IMR-90 (cell line): ENCODE measurements at regions not wholly inside any gene's neighbourhood (a gene's known extent, or its start where the extent isn't known, plus 50 kb on each side); places are given as distances from the start of the nearest gene placed in this dataset.

Experiments
- ATAC-seq: fragments of 200-7000 bp; cut with Tn5 transposase; 2 replicates; pipeline ENCODE4 v1.9.1; 2020; ENCODE audit warnings: low read depth, mild to moderate bottlenecking, moderate library complexity
- BruUV-seq: library from RNA; stranded (reverse); fragments of 400-500 nt; replicated peaks from 2 replicates; lab custom pipeline; 2021; lab: Mats Ljungman, UMichigan
- CTCF ChIA-PET: fragments of 300-600 bp; formaldehyde crosslinking; extraction: SDS; loops from one replicate; lab custom pipeline; 2021; ENCODE audit warnings: antibody characterized with exemption; lab: Yijun Ruan, JAX
- POLR2A ChIA-PET: fragments of 300-600 bp; sonication (Branson Sonifier 250); formaldehyde crosslinking; loops from one replicate; lab custom pipeline; 2022; ENCODE audit warnings: antibody characterized with exemption; ENCODE audit not compliant: unreplicated experiment; lab: Charles Lee
- DNase-seq: peaks from one replicate; pipeline ENCODE4 v3.0.0; 2013
- H2AFZ ChIP-seq: replicated peaks from 2 replicates; pipeline ENCODE3; 2013; ENCODE audit warnings: low read length, mild to moderate bottlenecking; ENCODE audit not compliant: poor library complexity
- H2AK5ac ChIP-seq: 2 replicates; pipeline ENCODE4 v1.6.1; 2013; ENCODE audit warnings: low read depth, low read length, inconsistent platforms
- H2AK9ac ChIP-seq: replicated peaks from 2 replicates; pipeline ENCODE3; 2013; ENCODE audit warnings: mild to moderate bottlenecking, low read depth, low read length, moderate library complexity; ENCODE audit not compliant: poor library complexity
- H2BK120ac ChIP-seq: 2 replicates; pipeline ENCODE4 v1.6.1; 2013; ENCODE audit warnings: low read depth, low read length, inconsistent platforms
- H2BK15ac ChIP-seq: 3 replicates; pipeline ENCODE4 v1.6.1; 2013; ENCODE audit warnings: low read depth, low read length, inconsistent platforms
- H2BK20ac ChIP-seq: 2 replicates; pipeline ENCODE4 v1.6.1; 2013; ENCODE audit warnings: low read depth, mild to moderate bottlenecking, inconsistent platforms, low read length, moderate library complexity
- H2BK5ac ChIP-seq: 2 replicates; pipeline ENCODE4 v1.6.1; 2013; ENCODE audit warnings: mild to moderate bottlenecking, low read depth, low read length, inconsistent platforms; ENCODE audit not compliant: poor library complexity, severe bottlenecking
- H3K14ac ChIP-seq: replicated peaks from 2 replicates; pipeline ENCODE4 v1.6.1; 2013; ENCODE audit warnings: low read depth, low read length, inconsistent platforms
- H3K18ac ChIP-seq: 2 replicates; pipeline ENCODE4 v1.6.1; 2013; ENCODE audit warnings: low read depth, low read length, control low read depth
- H3K23ac ChIP-seq: 2 replicates; pipeline ENCODE4 v1.6.1; 2013; ENCODE audit warnings: low read depth, low read length, inconsistent platforms
- H3K27ac ChIP-seq: 2 replicates; pipeline ENCODE4 v1.5.1; 2013; ENCODE audit warnings: mild to moderate bottlenecking, control low read depth, low read length; ENCODE audit not compliant: insufficient read depth
- H3K27me3 ChIP-seq: 2 replicates; pipeline ENCODE4 v1.6.1; 2013; ENCODE audit warnings: low read length; ENCODE audit not compliant: control insufficient read depth, insufficient read depth
- H3K36me3 ChIP-seq: 2 replicates; pipeline ENCODE4 v1.6.1; 2013; ENCODE audit warnings: low read length, mixed read lengths; ENCODE audit not compliant: control insufficient read depth, insufficient read depth
- H3K4ac ChIP-seq: 2 replicates; pipeline ENCODE4 v1.6.1; 2013; ENCODE audit warnings: low read depth, low read length, inconsistent platforms
- H3K4me1 ChIP-seq: 2 replicates; pipeline ENCODE4 v1.6.1; 2013; ENCODE audit warnings: low read length, mixed read lengths; ENCODE audit not compliant: control insufficient read depth, insufficient read depth
- H3K4me2 ChIP-seq: 2 replicates; pipeline ENCODE4 v1.6.1; 2013; ENCODE audit warnings: low read depth, mild to moderate bottlenecking, control low read depth, low read length, moderate library complexity
- H3K4me3 ChIP-seq: 2 replicates; pipeline ENCODE4 v1.5.1; 2013; ENCODE audit warnings: low read depth, mild to moderate bottlenecking, control low read depth, low read length, moderate library complexity; ENCODE audit not compliant: insufficient read depth
- H3K56ac ChIP-seq: 2 replicates; pipeline ENCODE4 v1.6.1; 2013; ENCODE audit warnings: low read length, inconsistent platforms; ENCODE audit not compliant: insufficient read depth; ENCODE audit errors: extremely low read depth
- H3K79me1 ChIP-seq, 2 experiments: 2 replicates each; pipeline ENCODE4 v1.6.1; 2013; ENCODE audit warnings: low read length in 2 of 2, inconsistent platforms in 1 of 2, low read depth in 1 of 2
- H3K9ac ChIP-seq: 2 replicates; pipeline ENCODE4 v1.6.1; 2013; ENCODE audit warnings: low read depth, low read length, control low read depth
- H3K9me1 ChIP-seq: 2 replicates; pipeline ENCODE4 v1.6.1; 2013; ENCODE audit warnings: low read length, inconsistent platforms; ENCODE audit not compliant: insufficient read depth
- H3K9me3 ChIP-seq: 2 replicates; pipeline ENCODE4 v1.6.1; 2013; ENCODE audit warnings: low read length; ENCODE audit not compliant: control insufficient read depth, insufficient read depth
- H4K20me1 ChIP-seq: 2 replicates; pipeline ENCODE4 v1.6.1; 2013; ENCODE audit warnings: low read length, inconsistent platforms; ENCODE audit not compliant: insufficient read depth
- H4K5ac ChIP-seq: 2 replicates; pipeline ENCODE4 v1.6.1; 2013; ENCODE audit warnings: mild to moderate bottlenecking, low read depth, low read length, control low read depth
- H4K8ac ChIP-seq, 2 experiments: 2 replicates each; pipeline ENCODE4 v1.6.1; 2013; ENCODE audit warnings: low read depth in 2 of 2, low read length in 2 of 2, control low read depth in 1 of 2, inconsistent platforms in 1 of 2
- H4K91ac ChIP-seq: 2 replicates; pipeline ENCODE4 v1.6.1; 2013; ENCODE audit warnings: low read depth, low read length, inconsistent platforms; ENCODE audit not compliant: insufficient read depth
- MAZ ChIP-seq: IDR thresholded peaks from 2 replicates; pipeline ENCODE4 v1.6.1; 2012; ENCODE audit warnings: low read depth, mild to moderate bottlenecking, low read length, improper control_type of control experiment, moderate library complexity, borderline replicate concordance
- WGBS, 2 experiments: methylation state at CpG; one replicate each; pipeline versions ENCODE4 v1.1.5 to v1.1.7; 2013; ENCODE audit warnings: missing lambda C conversion rate in 2 of 2; ENCODE audit not compliant: insufficient read length in 1 of 2; ENCODE audit errors: extremely low coverage in 2 of 2; 5-methylcytosine and 5-hydroxymethylcytosine counted together
- dilution Hi-C: fragments of 300-500 bp; cut with HindIII; formaldehyde crosslinking; loops from one replicate; pipeline ENCODE4 v1.14.3; 2018; ENCODE audit warnings: low sequenced_read_pairs; ENCODE audit not compliant: unreplicated experiment
- in situ Hi-C: fragments of 300-500 bp; cut with MboI; formaldehyde crosslinking; loops from 3 replicates; pipeline ENCODE4 v1.14.3; 2019; ENCODE audit warnings: low sequenced_read_pairs, inconsistent platforms, mixed read lengths
- intact Hi-C: fragments of 100-400 bp; cut with micrococcal nuclease; formaldehyde crosslinking; loops from 2 replicates; pipeline ENCODE4 v1.10.0; 2022

GRCh38 chr6:12436224-12436623 lies 146.1 kb downstream of the EDN1 start:
- no peak for TF ChIP-seq MAZ
- Histone ChIP-seq H2BK5ac (no peak overlapping the region), H3K27ac (no peak overlapping the region), H3K9me1 (no peaks in the 10 kb centered on the region), H3K4me1 (no peaks in the 10 kb centered on the region), H3K18ac (no peak overlapping the region), H3K9me3 (no peaks in the 10 kb centered on the region), H2BK15ac (no peak overlapping the region), H3K4me3 (no peak overlapping the region), H3K14ac (no peak overlapping the region), H2AK9ac (no peak overlapping the region), H4K91ac (no peak overlapping the region), H3K27me3 (no peaks in the 10 kb centered on the region), H3K4ac (no peak overlapping the region), H3K56ac (no peak overlapping the region), H3K4me2 (no peak overlapping the region), H4K20me1 (no peaks in the 10 kb centered on the region), H4K8ac (no peak overlapping the region), H3K36me3 (no peaks in the 10 kb centered on the region), H4K5ac (no peak overlapping the region), H2AK5ac (no peak overlapping the region), H2BK120ac (no peak overlapping the region), H2AFZ (no peak overlapping the region), H3K9ac (no peak overlapping the region), H2BK20ac (no peak overlapping the region), H3K79me1 (no peaks in the 10 kb centered on the region), H3K23ac (no peak overlapping the region)
- no CpG with 5 or more reads among the region's 3 CpGs for WGBS, 2 experiments
- POLR2A ChIA-PET: no interaction called here
- DNase-seq (no peak), ATAC-seq (no peak)
- CTCF ChIA-PET: no interaction called here
- in situ Hi-C loops (no loop called here), dilution Hi-C loops (no loop called here), intact Hi-C loops (no loop called here)
- BruUV-seq: no TSS peak
